GM21576 (cell line): ENCODE measurements at regions not wholly inside any gene's neighbourhood (a gene's known extent, or its start where the extent isn't known, plus 50 kb on each side); places are given as distances from the start of the nearest gene placed in this dataset.
"Not testable (repeated sequence)": the region's sequence is repeated elsewhere in the genome, so short reads cannot be mapped to it uniquely, and the experiment has no call there.

ENCODE experiments used
- ATAC-seq: cut with Tn5 transposase; IDR thresholded peaks from one replicate; pipeline ENCODE4 v1.9.1; 2021; ENCODE audit warnings: mild to moderate bottlenecking, moderate library complexity; ENCODE audit not compliant: unreplicated experiment

GRCh38 chr7:12456506-12456905 lies 52.8 kb upstream of the VWDE start:
- no peak for ATAC-seq

- peak; percentile 97 for ATAC-seq
These were observed 55.0 kb upstream of the VWDE start for GRCh38 chr7:12458520-12459131.

- no peak for ATAC-seq
These were observed 64.2 kb upstream of the VWDE start for GRCh38 chr7:12467837-12468236.

- ATAC-seq: no peak
These were observed 65.9 kb upstream of the VWDE start for GRCh38 chr7:12469568-12469967.

GRCh38 chr7:12470930-12471329 lies 67.3 kb upstream of the VWDE start:
- no peak for ATAC-seq

- ATAC-seq: no peak
These were observed 70.4 kb upstream of the VWDE start for GRCh38 chr7:12474035-12474434.

- no peak for ATAC-seq
These were observed 71.8 kb upstream of the VWDE start for GRCh38 chr7:12475362-12476063.

GRCh38 chr7:12477620-12478019 lies 74.0 kb upstream of the VWDE start:
- no peak for ATAC-seq

DNA sequence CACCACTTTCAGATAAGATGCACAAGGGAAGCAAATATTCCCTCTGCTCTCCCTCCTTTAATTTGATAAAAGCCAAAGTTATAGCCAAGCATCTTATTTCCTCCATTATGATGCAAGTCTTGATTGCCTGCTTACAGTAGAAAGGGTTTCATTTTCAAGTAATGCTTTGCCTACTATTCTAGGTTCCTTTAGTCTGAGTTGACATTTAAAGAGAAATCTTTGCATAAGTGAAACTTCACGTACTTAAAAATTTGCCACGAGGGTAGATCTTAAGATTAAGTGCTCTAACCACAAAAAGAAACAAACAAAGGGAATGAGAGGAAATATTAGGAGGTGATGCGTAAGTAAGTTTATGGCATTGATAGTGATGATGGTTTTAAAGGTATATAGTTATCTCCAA lies 78.1 kb upstream of the VWDE start:
- peak; percentile 96 for ATAC-seq

DNA sequence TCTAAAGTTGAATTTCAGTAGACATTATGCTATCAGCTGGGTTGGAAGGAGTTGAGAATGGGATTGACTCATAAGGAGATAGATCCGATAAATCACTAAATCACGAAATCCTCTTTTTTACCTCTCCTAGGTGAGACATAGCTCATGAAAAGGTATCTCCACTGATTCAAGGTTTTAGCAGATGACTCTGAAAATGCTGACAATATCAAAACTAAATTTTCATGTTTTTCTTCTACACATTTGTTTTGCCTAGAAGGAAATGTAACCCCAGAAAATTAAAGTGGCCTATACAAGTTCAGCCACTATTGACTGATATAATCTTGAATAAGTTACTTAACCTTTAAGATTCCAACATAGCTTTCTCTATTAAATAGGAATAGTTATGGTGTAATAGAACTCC lies 82.2 kb upstream of the VWDE start:
- ATAC-seq: no peak

DNA sequence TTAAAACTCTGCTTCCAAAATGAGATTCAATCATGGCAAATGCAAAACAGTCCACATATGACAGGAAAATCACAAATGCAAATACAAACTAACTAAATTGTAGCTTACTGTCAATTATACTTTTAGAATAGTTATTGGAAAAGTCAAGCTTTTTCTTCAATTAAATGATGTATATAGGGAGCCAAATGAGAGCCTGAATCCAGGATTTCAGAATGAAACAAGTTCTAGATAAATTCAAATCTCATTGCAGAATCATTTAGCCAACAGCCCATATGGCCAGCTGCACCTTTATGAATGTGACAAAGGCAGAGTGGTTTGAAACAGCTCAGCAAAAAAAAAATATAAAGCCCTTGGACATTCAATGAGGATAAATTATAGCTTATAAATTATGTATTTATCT lies 82.2 kb upstream of the SCIN start:
- no peak for ATAC-seq

DNA sequence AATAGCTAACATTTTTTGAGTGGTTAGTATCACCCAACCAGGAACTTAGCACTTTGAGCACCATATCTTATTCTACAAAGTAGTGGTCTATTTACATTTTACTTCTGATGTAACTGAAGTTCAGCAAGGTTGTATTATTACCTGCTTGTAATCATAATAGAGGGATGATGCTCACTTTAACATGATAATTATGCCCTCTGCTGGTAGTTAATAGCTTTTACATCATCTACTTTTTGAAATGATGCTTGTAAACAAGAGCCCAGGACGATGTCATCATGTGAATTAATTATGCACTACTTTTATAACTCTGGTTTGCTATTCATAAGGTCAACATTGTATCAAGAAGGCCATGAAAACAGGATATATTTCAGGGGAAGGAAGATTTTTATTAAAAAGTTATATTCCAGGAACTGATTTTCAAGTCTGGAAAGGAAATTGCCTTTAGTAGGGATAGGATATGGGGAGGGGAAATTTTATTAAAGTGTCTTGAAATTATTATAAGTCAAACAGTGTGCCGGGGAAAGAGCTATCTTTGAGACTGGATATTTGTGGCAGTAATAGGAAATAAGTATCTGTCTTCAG lies 80.3 kb upstream of the SCIN start:
- peak; percentile 83 for ATAC-seq

DNA sequence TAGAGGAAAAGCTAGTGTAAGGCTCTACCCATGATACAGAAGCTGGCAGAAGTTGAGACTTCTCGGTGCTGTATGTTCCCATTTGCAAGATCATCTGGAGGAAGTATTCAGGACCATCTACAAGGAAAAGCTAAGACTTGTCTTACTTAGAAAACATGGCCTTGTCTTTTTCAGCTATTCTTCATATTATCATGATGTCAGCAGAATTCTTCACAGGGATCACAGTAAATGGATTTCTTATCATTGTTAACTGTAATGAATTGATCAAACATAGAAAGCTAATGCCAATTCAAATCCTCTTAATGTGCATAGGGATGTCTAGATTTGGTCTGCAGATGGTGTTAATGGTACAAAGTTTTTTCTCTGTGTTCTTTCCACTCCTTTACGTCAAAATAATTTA lies 79.6 kb upstream of the SCIN start:
- no peak for ATAC-seq

GRCh38 chr7:12491526-12491925 lies 79.0 kb upstream of the SCIN start:
- ATAC-seq: no peak

DNA sequence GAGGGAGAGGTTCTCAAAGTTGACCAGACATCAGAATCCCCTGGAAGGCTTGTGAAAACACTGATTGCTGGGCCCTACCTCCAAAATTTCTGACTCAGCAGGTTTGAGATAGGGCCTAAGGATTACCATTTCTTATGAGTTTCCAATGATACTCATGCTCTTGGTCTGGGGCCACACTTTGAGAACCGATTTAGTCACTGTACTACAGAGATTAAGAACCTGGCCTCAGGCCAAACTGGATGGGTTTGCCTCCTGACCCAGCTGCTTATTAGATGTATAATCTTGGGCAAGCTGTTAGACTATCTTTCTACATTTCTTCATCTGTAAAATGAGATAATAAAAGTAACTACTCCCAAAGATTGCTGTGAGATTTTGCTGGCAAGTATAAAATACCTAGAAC lies 77.1 kb upstream of the SCIN start:
- ATAC-seq: no peak

- no peak for ATAC-seq
These were observed 76.4 kb upstream of the SCIN start for GRCh38 chr7:12493863-12494686.

DNA sequence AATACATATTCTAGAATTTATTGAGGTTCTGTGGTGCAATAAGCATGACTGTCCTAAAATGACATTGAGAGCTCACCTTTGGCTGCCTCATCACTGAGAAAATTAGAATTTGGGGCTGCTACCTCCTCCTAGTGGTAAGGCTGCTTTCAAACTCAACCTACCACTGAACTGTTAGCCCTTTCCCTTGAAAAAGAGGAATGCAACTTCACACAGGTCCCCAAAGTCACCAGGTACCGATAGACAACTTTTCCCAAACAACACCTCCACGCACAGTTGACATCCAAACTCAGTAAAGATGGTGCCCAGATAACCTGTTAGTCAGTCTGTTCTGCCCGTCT lies 75.9 kb upstream of the SCIN start:
- no peak for ATAC-seq

DNA sequence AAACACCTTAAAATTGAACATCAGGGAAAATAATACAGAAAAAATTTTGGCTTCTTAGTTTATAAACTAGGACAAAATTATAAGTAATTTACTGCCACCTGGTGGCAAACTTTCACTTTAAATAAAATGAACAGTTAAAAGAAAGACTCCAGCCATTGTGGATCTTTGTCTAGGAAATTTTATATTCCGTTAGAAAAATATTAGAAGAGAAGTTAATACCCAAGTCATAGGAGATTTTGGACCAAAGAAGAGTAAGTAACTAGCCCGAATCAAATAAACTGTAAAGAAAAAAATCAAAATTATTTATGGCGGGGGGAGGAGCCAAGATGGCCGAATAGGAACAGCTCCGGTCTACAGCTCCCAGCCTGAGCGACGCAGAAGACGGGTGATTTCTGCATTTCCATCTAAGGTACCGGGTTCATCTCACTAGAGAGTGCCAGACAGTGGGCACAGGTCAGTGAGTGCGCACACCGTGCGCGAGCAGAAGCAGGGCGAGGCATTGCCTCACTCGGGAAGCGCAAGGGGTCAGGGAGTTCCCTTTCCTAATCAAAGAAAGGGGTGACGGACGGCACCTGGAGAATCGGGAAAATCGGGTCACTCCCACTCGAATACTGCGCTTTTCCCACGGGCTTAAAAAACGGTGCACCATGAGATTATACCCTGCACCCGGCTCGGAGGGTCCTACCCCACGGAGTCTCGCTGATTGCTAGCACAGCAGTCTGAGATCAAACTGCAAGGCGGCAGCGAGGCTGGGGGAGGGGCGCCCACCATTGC lies 73.4 kb upstream of the SCIN start:
- ATAC-seq: not testable (repeated sequence)

DNA sequence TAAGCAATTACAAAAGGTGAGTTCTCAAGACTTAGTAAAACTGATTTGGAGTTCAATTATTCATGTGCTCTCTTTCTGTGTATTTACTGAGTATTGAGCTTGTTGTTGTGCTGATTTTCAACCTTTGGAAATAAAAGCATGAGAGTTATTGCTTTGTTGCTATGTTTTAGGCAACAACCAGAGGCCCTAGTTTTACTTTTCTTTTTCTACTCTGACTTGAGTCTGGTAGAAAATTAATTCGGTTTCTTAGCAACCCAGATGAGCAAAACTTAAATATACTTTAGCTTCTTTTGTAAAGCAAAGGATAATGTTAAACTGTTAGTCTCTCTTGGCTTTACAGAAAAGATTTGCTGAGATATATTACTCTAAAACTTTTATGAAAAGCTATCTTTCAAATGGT lies 66.4 kb upstream of the SCIN start:
- no peak for ATAC-seq

- ATAC-seq: no peak
These were observed 62.5 kb upstream of the SCIN start for GRCh38 chr7:12508005-12508404.

- no peak for ATAC-seq
These were observed 62.0 kb upstream of the SCIN start for GRCh38 chr7:12508554-12508953.
